H1 (cell line): ENCODE measurements at regions not wholly inside any gene's neighbourhood (a gene's known extent, or its start where the extent isn't known, plus 50 kb on each side); places are given as distances from the start of the nearest gene placed in this dataset.

Experiments used
- CREB1 ChIP-seq: IDR thresholded peaks from 2 replicates; pipeline ENCODE4 v1.6.1; 2012; ENCODE audit warnings: inconsistent platforms
- CTCF ChIP-seq, 3 experiments: IDR thresholded peaks; 1 replicate in 2 of 3; 2 replicates in 1 of 3; pipeline versions ENCODE4 v1.5.1 to v1.6.1; 2011; ENCODE audit warnings: low read length in 3 of 3, mild to moderate bottlenecking in 3 of 3, inconsistent platforms in 2 of 3, low read depth in 1 of 3, moderate library complexity in 1 of 3; ENCODE audit not compliant: insufficient read depth in 1 of 3; ENCODE audit errors: control extremely low read depth in 1 of 3
- EP300 ChIP-seq, 2 experiments: IDR thresholded peaks; 1 replicate in 1 of 2; 2 replicates in 1 of 2; pipeline ENCODE4 v1.6.1; 2011 to 2012; ENCODE audit warnings: low read depth in 2 of 2, low read length in 2 of 2, mild to moderate bottlenecking in 2 of 2, borderline replicate concordance in 1 of 2, inconsistent platforms in 1 of 2, moderate library complexity in 1 of 2
- EZH2 ChIP-seq: fragments of 200-600 bp; sonication (generic); IDR thresholded peaks from 2 replicates; pipeline ENCODE4 v1.7.1; 2012; ENCODE audit warnings: low read depth, mild to moderate bottlenecking, moderate library complexity, low read length, inconsistent platforms; ENCODE audit not compliant: severe bottlenecking
- MAFK ChIP-seq: IDR thresholded peaks from 2 replicates; pipeline ENCODE4 v1.6.1; 2012; ENCODE audit warnings: low read depth, mild to moderate bottlenecking, improper control_type of control experiment, low read length
- POLR2A ChIP-seq, 2 experiments: IDR thresholded peaks; 1 replicate in 1 of 2; 2 replicates in 1 of 2; pipeline ENCODE4 v1.6.1; 2011; ENCODE audit warnings: low read depth in 2 of 2, low read length in 2 of 2, mild to moderate bottlenecking in 2 of 2; ENCODE audit errors: control extremely low read depth in 1 of 2
- RXRA ChIP-seq: IDR thresholded peaks from 2 replicates; pipeline ENCODE4 v1.6.1; 2011; ENCODE audit warnings: low read depth, mild to moderate bottlenecking, low read length, moderate library complexity; ENCODE audit not compliant: insufficient read depth
- SAP30 ChIP-seq: fragments of 300-600 bp; sonication (generic); IDR thresholded peaks from 2 replicates; pipeline ENCODE4 v1.7.1; 2012; ENCODE audit warnings: low read length, moderate library complexity, mild to moderate bottlenecking, inconsistent platforms; ENCODE audit not compliant: insufficient read depth, insufficient replicate concordance

- TF ChIP-seq CTCF (IDR thresholded peaks at IDR 0.05; ENCODE audit: control extremely low read depth in 1 of 3, insufficient read depth in 1 of 3, low read depth in 1 of 3, low read length in 3 of 3) = peak; percentile 16 to 51 (median 49); a peak in 3 of 4 replicates
- TF ChIP-seq CREB1 = no peak
- no peak for TF ChIP-seq EZH2
- no peak for TF ChIP-seq EP300 (IDR thresholded peaks at IDR 0.05; ENCODE audit: borderline replicate concordance in 1 of 2, low read depth in 2 of 2, low read length in 2 of 2)
- TF ChIP-seq POLR2A (IDR thresholded peaks at IDR 0.05; ENCODE audit: control extremely low read depth in 1 of 2, low read depth in 2 of 2, low read length in 2 of 2) = no peak
- TF ChIP-seq RXRA = no peak
- no peak for TF ChIP-seq MAFK
- TF ChIP-seq SAP30 = no peak
These were observed 331.1 kb downstream of the C16orf95 start for GRCh38 chr16:86986136-86986535.
